Chondrocyte (in vitro differentiated cells): ENCODE measurements at regions not wholly inside any gene's neighbourhood (a gene's known extent, or its start where the extent isn't known, plus 50 kb on each side); places are given as distances from the start of the nearest gene placed in this dataset.

Experiments used
- DNase-seq: peaks from one replicate; pipeline ENCODE4 v3.0.0; 2021; ENCODE audit warnings: mixed read lengths, low spot score
- H3K27ac Mint-ChIP-seq: one replicate; pipeline ENCODE4 v1.8.0; 2021; ENCODE audit warnings: mild to moderate bottlenecking, moderate library complexity, mixed read lengths; ENCODE audit not compliant: unreplicated experiment
- H3K27me3 Mint-ChIP-seq: 2 replicates; pipeline ENCODE4 v1.8.0; 2021; ENCODE audit warnings: low read depth, mixed read lengths
- H3K36me3 Mint-ChIP-seq: 2 replicates; pipeline ENCODE4 v1.8.0; 2021; ENCODE audit warnings: low read depth, mixed read lengths
- H3K4me1 Mint-ChIP-seq: 2 replicates; pipeline ENCODE4 v1.8.0; 2021; ENCODE audit warnings: low read depth, mild to moderate bottlenecking, mixed read lengths
- H3K4me3 Mint-ChIP-seq: one replicate; pipeline ENCODE4 v1.8.0; 2021; ENCODE audit warnings: mild to moderate bottlenecking, moderate library complexity, mixed read lengths; ENCODE audit not compliant: unreplicated experiment
- H3K9me3 Mint-ChIP-seq: 2 replicates; pipeline ENCODE4 v1.8.0; 2021; ENCODE audit warnings: low read depth, mixed read lengths
- CTCF ChIP-seq: fragments of 200-600 bp; sonication (generic); IDR thresholded peaks from 2 replicates; pipeline ENCODE4 v1.5.0; 2021; ENCODE audit warnings: antibody characterized with exemption, mild to moderate bottlenecking, moderate library complexity

DNA sequence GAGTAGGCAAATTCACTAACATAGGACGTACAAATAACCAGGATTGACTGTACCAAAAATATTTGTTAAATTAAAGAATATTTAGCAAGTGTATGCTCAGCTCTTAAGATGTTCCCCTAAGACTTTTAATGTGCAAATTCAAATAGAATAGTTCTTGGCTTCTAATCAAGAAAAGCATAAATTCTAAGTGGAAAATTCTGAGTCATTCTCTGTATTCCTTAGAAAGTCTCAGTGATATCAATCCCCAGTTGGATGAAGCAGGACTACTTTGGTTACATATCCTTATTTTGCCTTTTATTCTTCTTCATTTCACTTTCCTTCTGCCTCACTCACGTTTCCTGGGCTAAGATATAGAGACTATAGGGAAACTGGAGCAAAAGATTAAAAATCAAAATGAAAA is 130.2 kb downstream of the IFI44 start:
- no peaks in the 10 kb centered on the region for H3K27me3 Mint-ChIP-seq
- H3K27ac Mint-ChIP-seq, result peak overlapping the region; percentile 37
- peaks cover 16% of the 10 kb centered on the region for H3K4me1 Mint-ChIP-seq
- no peaks in the 10 kb centered on the region for H3K36me3 Mint-ChIP-seq
- DNase-seq, result no peak
- no peak for TF ChIP-seq CTCF
- no peak overlapping the region for H3K4me3 Mint-ChIP-seq
- H3K9me3 Mint-ChIP-seq, result no peaks in the 10 kb centered on the region

- H3K27me3 Mint-ChIP-seq, result no peaks in the 10 kb centered on the region
- H3K4me1 Mint-ChIP-seq, result peaks cover 5% of the 10 kb centered on the region
- no peak for DNase-seq
Measured at GRCh38 chr1:78787544-78787943, 137.9 kb downstream of the IFI44 start.

GRCh38 chr1:78790174-78790573 is 140.5 kb downstream of the IFI44 start:
- no peak for TF ChIP-seq CTCF
- Mint-ChIP-seq H3K27ac (no peak overlapping the region), H3K27me3 (no peaks in the 10 kb centered on the region), H3K36me3 (peaks cover 2% of the 10 kb centered on the region), H3K4me1 (peaks cover 5% of the 10 kb centered on the region), H3K4me3 (no peak overlapping the region), H3K9me3 (peaks cover 20% of the 10 kb centered on the region)
- DNase-seq, result no peak

More at GRCh38 chr1:78787544-78787943, 137.9 kb downstream of the IFI44 start:
- peaks cover 2% of the 10 kb centered on the region for H3K36me3 Mint-ChIP-seq
- peaks cover 15% of the 10 kb centered on the region for H3K9me3 Mint-ChIP-seq
- no peak for TF ChIP-seq CTCF
- H3K4me3 Mint-ChIP-seq, result no peak overlapping the region
- H3K27ac Mint-ChIP-seq, result no peak overlapping the region

DNA sequence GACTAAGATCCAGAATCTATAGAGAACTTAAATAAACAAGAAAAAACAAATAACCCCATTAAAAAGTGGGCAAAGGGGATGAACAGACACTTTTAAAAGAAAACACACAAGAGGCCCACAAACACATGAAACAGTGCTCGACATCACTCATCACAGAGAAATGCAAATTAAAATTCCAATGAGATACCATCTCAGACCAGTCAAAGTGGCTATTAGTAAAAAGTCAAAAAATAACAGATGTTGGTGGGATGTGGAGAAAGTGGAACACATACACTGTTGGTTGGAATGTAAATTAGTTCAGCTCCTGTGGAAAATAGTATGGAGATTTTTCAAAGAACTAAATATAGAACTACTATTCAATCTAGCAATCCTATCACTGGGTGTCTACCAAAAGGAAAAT is 143.1 kb downstream of the IFI44 start:
- peaks cover 20% of the 10 kb centered on the region for H3K9me3 Mint-ChIP-seq
- peaks cover 2% of the 10 kb centered on the region for H3K36me3 Mint-ChIP-seq
- no peak for TF ChIP-seq CTCF
- H3K4me1 Mint-ChIP-seq, result peaks cover 5% of the 10 kb centered on the region
- no peak for DNase-seq
- no peak overlapping the region for H3K27ac Mint-ChIP-seq
- no peak overlapping the region for H3K4me3 Mint-ChIP-seq
- H3K27me3 Mint-ChIP-seq, result no peaks in the 10 kb centered on the region

DNA sequence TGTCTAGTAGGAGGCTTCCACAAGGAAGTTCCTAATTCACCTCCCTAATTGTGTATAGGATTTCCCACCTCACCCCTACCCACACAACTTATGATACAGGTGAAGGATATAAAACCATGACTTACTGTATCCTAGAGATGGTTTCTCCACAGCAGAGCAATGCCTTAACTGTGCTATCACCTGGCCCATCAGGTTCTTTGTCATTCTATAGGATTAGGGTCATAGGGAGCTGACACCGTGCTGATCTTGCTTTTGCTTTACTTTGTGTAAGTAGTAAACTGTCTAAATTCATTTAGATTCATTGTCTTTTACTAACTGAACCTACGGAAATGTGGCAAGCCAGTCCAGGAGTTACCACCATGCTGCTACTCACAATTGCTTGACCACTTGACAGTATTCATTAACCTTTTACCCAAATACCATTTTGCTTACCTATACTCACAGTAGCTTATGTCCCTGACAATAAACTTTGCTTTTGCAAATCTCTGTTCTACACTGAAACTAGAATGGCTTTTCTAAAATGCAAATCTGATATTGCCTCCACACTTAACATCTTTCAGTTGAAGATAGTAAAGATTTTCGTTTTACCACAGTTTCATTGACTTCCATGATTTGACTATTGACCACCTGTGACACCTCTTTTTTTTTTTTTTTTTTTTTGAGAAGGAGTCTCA is 147.6 kb downstream of the IFI44 start:
- no peak overlapping the region for H3K27ac Mint-ChIP-seq
- no peak for TF ChIP-seq CTCF

More for the DNA sequence above, 147.6 kb downstream of the IFI44 start:
- H3K4me1 Mint-ChIP-seq, result no peaks in the 10 kb centered on the region
- DNase-seq, result no peak
- H3K4me3 Mint-ChIP-seq, result no peak overlapping the region
- H3K36me3 Mint-ChIP-seq, result no peaks in the 10 kb centered on the region
- H3K27me3 Mint-ChIP-seq, result no peaks in the 10 kb centered on the region
- H3K9me3 Mint-ChIP-seq, result peaks cover 7% of the 10 kb centered on the region
